Brain microvascular endothelial cell (primary cell): ENCODE measurements at regions not wholly inside any gene's neighbourhood (a gene's known extent, or its start where the extent isn't known, plus 50 kb on each side); places are given as distances from the start of the nearest gene placed in this dataset.

Experiments
- DNase-seq: peaks from one replicate; pipeline ENCODE4 v3.0.0-alpha.2; 2020
- H3K27ac ChIP-seq: fragments of 250-450 bp; sonication (Bioruptor Pico); 2 replicates; pipeline ENCODE4 v1.5.1; 2020; ENCODE audit warnings: mild to moderate bottlenecking, moderate library complexity
- H3K27me3 ChIP-seq: fragments of 250-450 bp; sonication (Bioruptor Pico); replicated peaks from 2 replicates; pipeline ENCODE4 v1.5.1; 2020; ENCODE audit warnings: mild to moderate bottlenecking
- H3K36me3 ChIP-seq: fragments of 250-450 bp; sonication (Bioruptor Pico); replicated peaks from 2 replicates; pipeline ENCODE4 v1.5.1; 2020; ENCODE audit warnings: mild to moderate bottlenecking
- H3K4me3 ChIP-seq: 2 replicates; pipeline ENCODE4 v1.5.1; 2011; ENCODE audit warnings: low read depth, mild to moderate bottlenecking, control low read depth, low read length, moderate library complexity
- in situ Hi-C: cut with HindIII; loops from 2 replicates; pipeline ENCODE4 v1.10.0; 2017; ENCODE audit warnings: low sequenced_read_pairs, low pct_ligation_motif_present
- TF ChIP-seq, protein P1 (sequence below): IDR thresholded peaks from 2 replicates; pipeline ENCODE4 v1.5.1; 2011; ENCODE audit warnings: low read depth, mild to moderate bottlenecking, moderate library complexity, low read length, control low read depth, inconsistent platforms; ENCODE audit errors: missing control alignments

DNA sequence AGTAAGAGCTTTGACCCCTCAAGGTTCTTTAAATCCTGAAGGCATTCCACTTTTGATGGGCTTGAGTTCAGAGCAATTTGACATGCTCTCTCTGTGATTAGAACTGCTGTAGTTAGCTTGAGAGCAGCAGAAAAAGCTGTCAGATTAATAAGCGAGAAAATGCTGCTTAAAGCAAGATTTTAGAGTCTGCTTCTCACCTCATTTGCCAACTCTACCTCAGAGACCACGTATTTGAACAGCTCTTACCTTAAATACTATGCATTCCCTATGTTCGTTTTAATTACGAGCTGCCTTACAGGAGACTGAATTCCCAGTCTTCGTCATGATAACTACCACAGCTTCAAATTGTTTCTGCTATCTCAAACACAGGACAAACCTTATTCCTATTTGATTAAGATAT, 253.4 kb downstream of the SLITRK6 start:
- TF ChIP-seq, protein P1, sequence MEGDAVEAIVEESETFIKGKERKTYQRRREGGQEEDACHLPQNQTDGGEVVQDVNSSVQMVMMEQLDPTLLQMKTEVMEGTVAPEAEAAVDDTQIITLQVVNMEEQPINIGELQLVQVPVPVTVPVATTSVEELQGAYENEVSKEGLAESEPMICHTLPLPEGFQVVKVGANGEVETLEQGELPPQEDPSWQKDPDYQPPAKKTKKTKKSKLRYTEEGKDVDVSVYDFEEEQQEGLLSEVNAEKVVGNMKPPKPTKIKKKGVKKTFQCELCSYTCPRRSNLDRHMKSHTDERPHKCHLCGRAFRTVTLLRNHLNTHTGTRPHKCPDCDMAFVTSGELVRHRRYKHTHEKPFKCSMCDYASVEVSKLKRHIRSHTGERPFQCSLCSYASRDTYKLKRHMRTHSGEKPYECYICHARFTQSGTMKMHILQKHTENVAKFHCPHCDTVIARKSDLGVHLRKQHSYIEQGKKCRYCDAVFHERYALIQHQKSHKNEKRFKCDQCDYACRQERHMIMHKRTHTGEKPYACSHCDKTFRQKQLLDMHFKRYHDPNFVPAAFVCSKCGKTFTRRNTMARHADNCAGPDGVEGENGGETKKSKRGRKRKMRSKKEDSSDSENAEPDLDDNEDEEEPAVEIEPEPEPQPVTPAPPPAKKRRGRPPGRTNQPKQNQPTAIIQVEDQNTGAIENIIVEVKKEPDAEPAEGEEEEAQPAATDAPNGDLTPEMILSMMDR, result no peak
- in situ Hi-C loops, result no loop called here
- Histone ChIP-seq H3K27me3 (no peaks in the 10 kb centered on the region), H3K27ac (no peak overlapping the region), H3K4me3 (no peak overlapping the region), H3K36me3 (no peaks in the 10 kb centered on the region)
- DNase-seq, result no peak

DNA sequence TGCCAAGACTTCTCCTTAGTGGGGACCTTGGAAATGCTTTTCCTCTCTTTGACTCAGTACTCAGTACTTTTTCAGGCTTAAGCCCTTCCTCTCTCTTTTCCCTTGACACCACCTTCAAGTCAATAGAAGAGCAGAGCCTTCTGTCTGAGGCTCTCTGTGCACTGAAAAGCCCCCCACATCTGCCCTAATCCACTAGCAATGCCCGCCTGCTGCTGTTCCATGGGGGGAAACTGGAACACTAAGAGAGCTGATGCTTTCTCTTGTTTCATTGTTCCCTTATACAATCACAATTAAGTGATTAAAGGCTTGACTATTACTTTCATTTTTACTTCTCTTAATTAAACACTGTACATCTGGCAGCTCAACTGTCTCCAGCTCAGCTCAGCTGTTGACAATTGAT, 254.5 kb downstream of the SLITRK6 start:
- TF ChIP-seq, protein P1, result no peak
- no peak for DNase-seq
- Histone ChIP-seq H3K4me3 (no peak overlapping the region), H3K36me3 (no peaks in the 10 kb centered on the region), H3K27me3 (no peaks in the 10 kb centered on the region), H3K27ac (no peak overlapping the region)
- in situ Hi-C loops, result no loop called here

GRCh38 chr13:85543144-85543543, 256.1 kb downstream of the SLITRK6 start:
- no peak for DNase-seq
- TF ChIP-seq, protein P1, result no peak
- H3K4me3 ChIP-seq, result no peak overlapping the region
- in situ Hi-C loops, result no loop called here
- H3K27me3 ChIP-seq, result no peaks in the 10 kb centered on the region
- H3K27ac ChIP-seq, result no peak overlapping the region
- H3K36me3 ChIP-seq, result no peaks in the 10 kb centered on the region

DNA sequence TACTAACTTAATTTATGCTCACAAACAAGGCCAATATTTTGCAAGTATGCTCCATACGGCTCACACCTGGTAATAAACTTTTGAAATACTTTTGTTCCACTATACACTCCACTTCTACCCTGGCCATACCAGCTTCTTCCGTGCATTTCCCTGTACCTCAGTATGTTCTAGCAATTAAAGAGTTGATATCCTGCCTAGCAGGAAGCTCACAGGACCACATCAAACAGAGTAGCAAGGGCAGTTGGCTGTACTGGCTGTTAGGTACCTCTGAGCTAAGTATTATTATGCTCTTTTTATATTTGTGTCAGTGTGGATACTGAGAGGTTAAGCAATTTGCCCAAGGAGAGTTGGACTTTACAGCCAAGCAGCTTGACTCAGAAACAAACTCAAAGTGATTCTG, 257.7 kb downstream of the SLITRK6 start:
- no peak overlapping the region for H3K27ac ChIP-seq
- TF ChIP-seq, protein P1, result no peak
- H3K27me3 ChIP-seq, result no peaks in the 10 kb centered on the region
- no peak for DNase-seq
- no peak overlapping the region for H3K4me3 ChIP-seq
- in situ Hi-C loops, result no loop called here
- H3K36me3 ChIP-seq, result no peaks in the 10 kb centered on the region

DNA sequence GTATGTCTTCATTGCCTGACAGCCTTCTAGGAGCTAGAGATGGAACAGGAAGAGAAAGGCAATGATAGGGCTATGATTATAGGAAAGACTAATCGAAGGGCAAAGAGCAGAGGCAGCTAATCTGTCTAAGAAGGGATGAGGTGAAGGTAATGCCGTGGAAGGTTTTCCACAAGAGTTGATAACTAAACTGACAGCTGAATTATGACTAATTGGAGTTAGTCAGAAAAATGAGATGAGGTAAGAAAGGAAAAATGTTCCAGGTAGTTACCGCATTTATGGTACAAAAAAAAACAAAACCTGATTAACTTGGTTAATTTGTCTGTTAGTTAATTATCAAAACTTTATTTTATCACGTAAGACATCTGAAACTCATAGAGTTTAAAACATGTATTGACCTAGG, 260.3 kb downstream of the SLITRK6 start:
- Histone ChIP-seq H3K36me3 (no peaks in the 10 kb centered on the region), H3K4me3 (no peak overlapping the region), H3K27me3 (no peaks in the 10 kb centered on the region), H3K27ac (no peak overlapping the region)
- in situ Hi-C loops, result no loop called here
- DNase-seq, result no peak
- TF ChIP-seq, protein P1, result no peak

- TF ChIP-seq, protein P1, result no peak
- Histone ChIP-seq H3K4me3 (no peak overlapping the region), H3K27ac (no peak overlapping the region), H3K27me3 (no peaks in the 10 kb centered on the region), H3K36me3 (no peaks in the 10 kb centered on the region)
- DNase-seq, result no peak
- in situ Hi-C loops, result no loop called here
Observed at GRCh38 chr13:85537601-85538000, 261.6 kb downstream of the SLITRK6 start.
